H7 (cell line): ENCODE measurements at regions not wholly inside any gene's neighbourhood (a gene's known extent, or its start where the extent isn't known, plus 50 kb on each side); places are given as distances from the start of the nearest gene placed in this dataset.

Experiments
- DNase-seq: peaks from one replicate; pipeline ENCODE4 v3.0.0; 2012
- H3K27me3 ChIP-seq: 2 replicates; pipeline ENCODE4 v1.6.0; 2011; ENCODE audit warnings: mild to moderate bottlenecking, low read length; ENCODE audit not compliant: control insufficient read depth, insufficient read depth
- H3K36me3 ChIP-seq: replicated peaks from 2 replicates; pipeline ENCODE4 v1.5.1; 2011; ENCODE audit warnings: low read length; ENCODE audit not compliant: control insufficient read depth, insufficient read depth
- H3K4me3 ChIP-seq: 2 replicates; pipeline ENCODE4 v1.5.1; 2011; ENCODE audit warnings: low read depth, mild to moderate bottlenecking, control low read depth, low read length, moderate library complexity; ENCODE audit not compliant: insufficient read depth

DNA sequence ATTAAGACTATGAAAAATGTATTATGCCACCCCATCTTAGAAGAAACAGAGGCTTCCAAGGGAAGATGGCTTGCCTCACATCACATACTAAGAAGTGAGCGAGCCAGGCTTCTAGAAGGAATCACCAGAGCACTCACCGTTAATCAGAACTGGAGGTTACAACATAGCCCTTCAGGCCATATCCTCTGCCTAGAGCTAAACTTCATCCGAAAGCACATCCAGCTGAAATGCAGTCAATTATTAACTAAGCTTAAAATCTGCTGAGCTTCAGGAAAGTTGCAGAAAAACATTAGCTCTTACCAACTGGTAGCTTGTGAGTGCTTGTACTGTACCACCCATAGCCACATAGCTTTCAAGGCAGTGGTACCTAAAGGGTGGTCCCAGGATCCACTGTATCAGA lies 483.2 kb downstream of the TBL1XR1 start:
- no peaks in the 10 kb centered on the region for H3K36me3 ChIP-seq
- no peak for DNase-seq
- H3K4me3 ChIP-seq: no peak overlapping the region
- no peaks in the 10 kb centered on the region for H3K27me3 ChIP-seq

DNA sequence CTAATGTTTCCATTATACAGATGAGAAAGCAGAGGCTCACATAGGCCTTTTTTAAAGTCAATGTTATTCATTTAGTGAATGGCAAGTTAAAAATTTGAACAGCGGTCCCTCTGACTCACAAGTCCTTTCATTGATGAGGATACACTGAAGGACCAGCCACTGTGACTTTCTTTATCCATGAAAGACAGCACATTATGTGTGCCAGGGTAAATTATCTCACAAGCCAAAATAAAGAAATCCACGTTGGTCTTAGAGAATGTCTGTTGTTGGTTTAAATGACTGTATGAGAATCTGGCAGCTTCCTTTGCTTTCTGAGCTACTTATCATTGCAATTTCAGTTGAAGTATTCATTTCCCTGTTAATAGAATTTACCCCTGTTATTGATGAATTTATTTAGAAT lies 485.1 kb downstream of the TBL1XR1 start:
- Histone ChIP-seq H3K4me3 (no peak overlapping the region), H3K27me3 (no peaks in the 10 kb centered on the region), H3K36me3 (no peaks in the 10 kb centered on the region)
- DNase-seq: no peak

DNA sequence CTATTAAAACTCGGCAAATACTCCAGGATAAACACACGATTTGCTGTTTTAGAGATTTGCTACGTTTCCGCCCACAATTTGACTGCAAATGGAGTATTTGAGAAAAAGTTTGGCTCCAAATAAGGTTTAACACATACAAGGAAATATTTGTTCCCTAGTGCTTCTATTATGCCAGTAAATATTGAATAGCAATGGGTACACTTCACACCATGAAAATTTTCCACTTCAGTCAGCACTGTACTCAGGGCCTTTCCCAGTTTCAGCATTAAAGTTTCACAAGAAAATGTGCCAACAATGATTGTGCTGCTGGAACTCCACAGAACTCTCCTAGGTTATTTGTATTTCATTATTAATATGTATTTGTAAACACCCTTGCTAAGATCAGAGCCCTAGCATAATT lies 498.0 kb downstream of the TBL1XR1 start:
- H3K36me3 ChIP-seq: no peaks in the 10 kb centered on the region
- no peak overlapping the region for H3K4me3 ChIP-seq
- H3K27me3 ChIP-seq: no peaks in the 10 kb centered on the region
- no peak for DNase-seq

GRCh38 chr3:176697284-176697889 lies 499.9 kb downstream of the TBL1XR1 start:
- Histone ChIP-seq H3K27me3 (no peaks in the 10 kb centered on the region), H3K4me3 (no peak overlapping the region), H3K36me3 (no peaks in the 10 kb centered on the region)
- DNase-seq: peak; percentile 13

GRCh38 chr3:176696816-176697215 lies 500.5 kb downstream of the TBL1XR1 start:
- H3K27me3 ChIP-seq: no peaks in the 10 kb centered on the region
- no peak overlapping the region for H3K4me3 ChIP-seq
- H3K36me3 ChIP-seq: no peaks in the 10 kb centered on the region
- no peak for DNase-seq

DNA sequence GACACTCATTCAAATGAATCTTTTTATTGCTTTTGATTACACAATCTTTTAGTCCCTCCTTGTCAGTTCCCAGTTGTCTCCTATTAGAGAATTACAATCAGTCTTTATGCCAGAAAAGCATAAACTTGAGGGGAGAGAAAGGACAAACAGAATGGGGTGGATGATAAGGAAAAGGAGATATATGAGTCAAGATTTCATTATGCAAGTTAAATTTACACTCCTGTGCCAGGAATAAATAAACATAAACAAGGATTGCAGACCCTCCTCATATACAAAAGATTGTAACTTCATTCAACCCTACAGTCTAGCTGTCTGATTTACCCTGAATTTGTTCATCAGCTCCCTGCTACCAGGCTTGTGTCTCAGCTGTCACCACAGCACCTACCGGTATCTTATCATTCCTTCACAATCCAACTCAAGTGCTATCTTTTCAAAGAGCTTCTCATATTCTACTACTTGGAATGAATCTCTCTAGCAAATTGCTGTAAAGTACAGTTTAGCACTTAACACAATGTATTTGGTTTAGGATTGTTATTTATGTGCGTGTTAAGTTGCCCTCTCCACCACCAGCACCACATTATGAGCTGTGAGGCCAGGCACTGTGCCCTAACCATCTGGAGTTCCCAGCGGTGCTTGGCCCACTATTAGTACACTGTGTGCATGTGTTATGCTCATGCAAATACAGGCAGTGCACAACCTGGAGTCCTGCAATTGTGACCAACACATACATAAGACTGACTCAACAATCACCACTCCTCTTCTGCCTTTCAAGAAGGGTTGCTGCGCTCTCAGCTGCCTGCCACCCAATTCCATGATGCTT lies 504.1 kb downstream of the TBL1XR1 start:
- no peak for DNase-seq
- Histone ChIP-seq H3K4me3 (no peak overlapping the region), H3K36me3 (no peaks in the 10 kb centered on the region), H3K27me3 (no peaks in the 10 kb centered on the region)

DNA sequence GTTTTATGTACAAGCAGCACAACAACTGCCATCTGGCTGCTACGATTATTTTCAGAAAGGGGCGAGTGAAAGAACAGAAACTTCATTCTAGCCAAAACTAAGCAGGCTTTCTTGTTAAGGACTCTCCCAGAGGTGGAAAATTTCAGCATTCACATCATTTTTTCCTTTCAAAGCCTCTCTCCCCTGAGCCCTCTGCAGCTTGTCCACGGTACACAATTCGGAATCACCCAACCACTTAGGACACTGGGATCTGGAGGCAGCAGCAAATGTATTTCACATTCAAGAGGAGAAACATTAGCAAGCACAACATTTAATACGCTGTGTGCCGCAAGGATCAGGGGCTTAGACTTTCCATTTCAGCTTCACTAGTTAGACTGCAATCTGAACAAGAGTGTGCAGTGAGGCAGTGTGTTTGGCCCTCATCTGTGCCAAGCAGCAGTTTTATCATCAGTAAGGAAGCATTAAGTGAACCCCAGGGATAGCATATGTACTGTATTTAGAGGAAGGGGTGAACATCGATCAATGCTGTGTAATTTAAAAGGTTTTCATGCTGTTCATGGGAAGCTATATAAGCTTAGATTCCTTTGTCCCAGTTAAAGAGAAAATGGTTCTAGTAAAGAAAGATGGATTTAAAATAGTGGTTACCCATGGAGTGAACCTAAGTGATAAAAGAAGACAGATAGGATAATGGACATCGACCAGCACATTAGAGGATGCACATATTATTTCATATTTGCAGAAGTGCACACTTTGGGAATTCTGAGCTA lies 504.9 kb downstream of the TBL1XR1 start:
- no peak for DNase-seq
- Histone ChIP-seq H3K36me3 (no peaks in the 10 kb centered on the region), H3K27me3 (no peaks in the 10 kb centered on the region), H3K4me3 (no peak overlapping the region)

DNA sequence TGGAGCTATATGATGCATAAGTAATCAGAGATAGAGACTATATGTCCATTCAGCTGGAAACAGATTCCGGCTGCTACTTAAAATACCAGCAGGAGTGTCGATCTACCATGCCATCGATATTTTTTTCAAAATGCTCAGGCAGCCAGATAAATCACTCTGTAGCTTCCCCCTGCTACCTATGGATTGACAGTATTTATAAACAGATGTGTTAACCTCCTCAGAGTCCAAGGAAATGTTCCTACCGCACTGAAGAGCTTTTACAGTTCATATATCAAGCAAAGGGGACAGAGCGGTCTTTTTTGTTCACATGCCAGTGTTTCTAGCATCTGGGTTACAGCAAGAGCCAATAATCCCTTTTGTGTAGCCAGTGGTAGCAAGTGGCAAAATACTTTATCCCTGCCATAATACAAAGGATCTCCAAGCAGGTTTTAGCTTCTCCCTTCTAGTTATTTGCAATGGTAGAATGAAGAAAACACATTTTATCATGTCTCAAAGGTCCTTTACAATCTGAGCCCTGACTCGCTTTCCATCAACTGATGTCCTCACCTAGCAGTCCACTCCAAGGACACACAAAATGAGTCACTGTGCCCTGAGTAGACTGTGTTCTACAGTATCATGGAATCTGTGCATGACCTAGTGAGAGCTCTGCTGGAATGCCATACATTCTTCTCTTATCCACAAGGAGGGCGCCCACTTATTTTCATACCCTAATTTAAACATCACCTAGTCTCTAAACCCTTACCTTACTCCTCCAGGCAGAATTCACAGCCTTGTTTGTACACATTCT lies 507.0 kb downstream of the TBL1XR1 start:
- Histone ChIP-seq H3K4me3 (no peak overlapping the region), H3K36me3 (no peaks in the 10 kb centered on the region), H3K27me3 (no peaks in the 10 kb centered on the region)
- DNase-seq: no peak

DNA sequence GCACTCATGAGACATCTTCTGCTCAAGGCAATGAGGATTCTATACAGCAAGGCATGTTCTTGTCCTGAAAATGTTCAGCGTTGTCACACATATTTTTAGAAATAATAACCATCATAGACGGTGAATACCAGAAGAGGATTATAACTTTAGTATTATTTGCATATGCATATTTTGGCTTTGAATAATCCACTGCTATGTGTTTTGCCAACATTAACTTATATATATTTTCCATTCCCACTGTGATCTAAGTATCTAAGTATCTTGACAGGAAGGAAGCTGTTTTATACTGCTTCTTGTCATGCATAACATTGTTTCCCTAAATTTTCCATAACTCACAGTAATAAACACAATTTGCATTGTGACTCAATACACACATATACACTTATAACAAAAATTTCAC lies 509.5 kb downstream of the TBL1XR1 start:
- Histone ChIP-seq H3K36me3 (no peaks in the 10 kb centered on the region), H3K4me3 (no peak overlapping the region), H3K27me3 (no peaks in the 10 kb centered on the region)
- no peak for DNase-seq

GRCh38 chr3:176683382-176683781 lies 513.9 kb downstream of the TBL1XR1 start:
- DNase-seq: no peak
- no peak overlapping the region for H3K4me3 ChIP-seq
- no peaks in the 10 kb centered on the region for H3K27me3 ChIP-seq
- H3K36me3 ChIP-seq: no peaks in the 10 kb centered on the region

GRCh38 chr3:176663837-176664831 lies 533.1 kb downstream of the TBL1XR1 start:
- DNase-seq: no peak
- H3K36me3 ChIP-seq: no peaks in the 10 kb centered on the region
- no peaks in the 10 kb centered on the region for H3K27me3 ChIP-seq
- H3K4me3 ChIP-seq: no peak overlapping the region

DNA sequence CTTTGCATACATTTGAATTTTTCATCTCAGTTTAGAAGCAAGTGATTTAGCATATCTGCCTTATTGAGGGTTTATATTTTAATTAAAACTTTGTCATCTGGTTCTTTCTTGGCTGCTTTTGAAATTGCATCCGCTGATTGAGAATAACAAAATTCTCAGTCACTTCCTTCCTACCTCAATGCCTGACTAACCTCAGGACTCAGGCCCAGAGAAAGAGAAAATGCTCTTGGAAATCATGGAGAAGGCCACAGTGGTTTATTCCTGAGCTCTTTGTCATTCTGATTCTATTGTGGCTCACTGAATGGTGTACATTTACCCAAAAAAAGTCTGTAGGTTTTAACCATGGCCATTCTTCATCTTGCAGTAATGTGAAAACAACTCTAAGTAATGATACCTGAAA lies 533.9 kb downstream of the TBL1XR1 start:
- no peak overlapping the region for H3K4me3 ChIP-seq
- no peaks in the 10 kb centered on the region for H3K36me3 ChIP-seq
- no peak for DNase-seq
- no peaks in the 10 kb centered on the region for H3K27me3 ChIP-seq

DNA sequence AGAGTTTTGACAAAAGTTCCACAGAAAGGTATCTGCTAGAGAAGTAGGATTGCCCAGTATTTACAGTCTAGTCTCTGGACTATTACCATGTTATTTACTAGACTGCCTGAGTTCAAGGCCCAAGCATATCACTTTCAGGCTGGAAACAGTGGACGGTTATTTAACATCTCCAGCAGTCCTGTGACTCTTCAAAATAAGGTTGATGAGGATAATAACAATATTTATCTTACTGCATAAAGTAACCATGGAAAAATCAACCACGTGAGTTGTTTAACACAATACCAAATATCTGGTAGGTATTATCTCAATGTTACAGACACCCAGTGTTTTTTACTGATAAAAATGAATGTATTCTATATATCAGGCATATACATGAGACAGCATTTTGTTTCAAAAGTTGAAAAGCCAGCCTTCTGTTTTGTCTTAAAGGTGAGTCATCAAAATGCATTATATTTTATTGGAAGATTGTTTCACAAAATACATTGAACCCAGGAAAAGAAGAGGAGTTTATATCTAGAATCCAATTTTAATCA lies 535.8 kb downstream of the TBL1XR1 start:
- Histone ChIP-seq H3K36me3 (no peaks in the 10 kb centered on the region), H3K27me3 (no peaks in the 10 kb centered on the region), H3K4me3 (no peak overlapping the region)
- no peak for DNase-seq
